ENCODE measurements at regions not wholly inside any gene's neighbourhood (a gene's known extent, or its start where the extent isn't known, plus 50 kb on each side); places are given as distances from the start of the nearest gene placed in this dataset.

DNA sequence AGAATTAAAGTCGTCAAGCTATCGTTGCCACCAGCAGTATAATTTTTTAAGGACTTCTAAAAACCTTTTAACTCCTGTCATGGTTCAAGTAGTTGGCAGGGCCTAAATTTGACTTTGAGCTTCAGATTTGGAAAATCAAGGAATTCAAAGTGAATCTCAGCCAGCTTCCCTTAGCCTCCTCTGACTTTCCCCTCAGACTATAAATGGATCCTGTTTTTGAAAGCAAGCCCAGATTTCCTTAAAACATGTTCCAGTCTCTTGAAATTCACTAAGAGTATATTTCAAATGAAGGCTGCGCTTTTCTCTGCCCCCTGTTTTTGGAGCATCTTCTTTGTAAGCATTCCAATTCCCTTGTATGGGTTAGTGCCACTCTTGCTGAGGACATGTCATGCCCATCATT, 101.8 kb upstream of the CDH8 start:
- no peak overlapping the region for H3K4me2 ChIP-seq (ENCODE audit: low read length)
- H3F3A ChIP-seq (ENCODE audit: insufficient read depth, low read length, poor library complexity, severe bottlenecking): no peaks in the 10 kb centered on the region
- H2AFZ ChIP-seq (ENCODE audit: low read depth, low read length): no peak overlapping the region
- H3K27me3 ChIP-seq (ENCODE audit: insufficient read depth, low read depth, low read length): no peaks in the 10 kb centered on the region
- H3K9me2 ChIP-seq (ENCODE audit: insufficient read depth, low read length): no peaks in the 10 kb centered on the region
- H3K79me2 ChIP-seq (replicated peaks; ENCODE audit: insufficient read depth, low read length): no peaks in the 10 kb centered on the region
- H3K9ac ChIP-seq (ENCODE audit: low read length): no peak overlapping the region
- no peak overlapping the region for H3K4me3 ChIP-seq (ENCODE audit: low read length)
- TF ChIP-seq POLR2AphosphoS5 (IDR thresholded peaks at IDR 0.05): no peak
- no peak for TF ChIP-seq SMC3 (conservative IDR thresholded peaks at IDR 0.05; ENCODE audit: poor library complexity)
- no peak for TF ChIP-seq EZH2 (IDR thresholded peaks at IDR 0.05; ENCODE audit: borderline replicate concordance, insufficient read depth, low read length, poor library complexity, severe bottlenecking)
- TF ChIP-seq RAD21 (conservative IDR thresholded peaks at IDR 0.05): no peak
- no peak for TF ChIP-seq TAF1 (IDR thresholded peaks at IDR 0.05; ENCODE audit: low read depth)
- TF ChIP-seq MXI1 (conservative IDR thresholded peaks at IDR 0.05; ENCODE audit: poor library complexity, severe bottlenecking): no peak
- TF ChIP-seq CTCF (IDR thresholded peaks at IDR 0.05; ENCODE audit: poor library complexity, severe bottlenecking): no peak
- TF ChIP-seq REST (IDR thresholded peaks at IDR 0.05; ENCODE audit: borderline replicate concordance): no peak
- TF ChIP-seq EP300 (conservative IDR thresholded peaks at IDR 0.05; ENCODE audit: poor library complexity, severe bottlenecking): no peak
- H3K27ac ChIP-seq (ENCODE audit: low read length): no peak overlapping the region
- no peaks in the 10 kb centered on the region for H4K20me1 ChIP-seq (ENCODE audit: insufficient read depth)
- no peaks in the 10 kb centered on the region for H3K36me3 ChIP-seq (ENCODE audit: insufficient read depth, low read length)
- no peaks in the 10 kb centered on the region for H3K9me3 ChIP-seq (ENCODE audit: low read length)

DNA sequence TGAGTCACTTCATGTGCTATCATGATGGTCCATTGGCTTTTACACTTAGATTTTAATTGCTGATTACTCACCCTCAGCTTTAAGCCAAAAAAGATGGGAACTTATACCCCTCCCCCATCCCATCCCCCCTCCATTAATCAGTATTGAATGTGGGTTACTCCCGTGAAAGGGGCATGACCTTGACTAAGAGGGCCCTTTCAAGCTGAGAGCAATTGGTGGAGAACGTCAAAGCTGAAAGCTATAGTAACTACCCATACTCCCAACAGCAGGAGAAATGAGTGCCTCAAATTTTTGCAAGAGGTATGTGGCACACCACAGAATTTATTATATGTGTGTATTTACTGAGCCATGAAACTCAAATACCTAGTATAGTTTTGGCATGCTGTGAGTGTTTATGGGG, 99.7 kb upstream of the CDH8 start:
- no peak overlapping the region for H3K27ac ChIP-seq (ENCODE audit: low read length)
- TF ChIP-seq TAF1 (IDR thresholded peaks at IDR 0.05; ENCODE audit: low read depth): no peak
- no peak for TF ChIP-seq MXI1 (conservative IDR thresholded peaks at IDR 0.05; ENCODE audit: poor library complexity, severe bottlenecking)
- TF ChIP-seq EZH2 (IDR thresholded peaks at IDR 0.05; ENCODE audit: borderline replicate concordance, insufficient read depth, low read length, poor library complexity, severe bottlenecking): no peak
- TF ChIP-seq POLR2AphosphoS5 (IDR thresholded peaks at IDR 0.05): no peak
- no peak for TF ChIP-seq CTCF (IDR thresholded peaks at IDR 0.05; ENCODE audit: poor library complexity, severe bottlenecking)
- TF ChIP-seq REST (IDR thresholded peaks at IDR 0.05; ENCODE audit: borderline replicate concordance): no peak
- TF ChIP-seq SMC3 (conservative IDR thresholded peaks at IDR 0.05; ENCODE audit: poor library complexity): no peak
- H3K4me2 ChIP-seq (ENCODE audit: low read length): no peak overlapping the region
- H2AFZ ChIP-seq (ENCODE audit: low read depth, low read length): no peak overlapping the region
- H3K79me2 ChIP-seq (replicated peaks; ENCODE audit: insufficient read depth, low read length): no peaks in the 10 kb centered on the region
- no peaks in the 10 kb centered on the region for H3K9me2 ChIP-seq (ENCODE audit: insufficient read depth, low read length)
- H3K4me3 ChIP-seq (ENCODE audit: low read length): no peak overlapping the region
- H3F3A ChIP-seq (ENCODE audit: insufficient read depth, low read length, poor library complexity, severe bottlenecking): no peaks in the 10 kb centered on the region
- H3K9me3 ChIP-seq (ENCODE audit: low read length): no peaks in the 10 kb centered on the region
- no peaks in the 10 kb centered on the region for H3K36me3 ChIP-seq (ENCODE audit: insufficient read depth, low read length)
- H4K20me1 ChIP-seq (ENCODE audit: insufficient read depth): no peaks in the 10 kb centered on the region
- H3K9ac ChIP-seq (ENCODE audit: low read length): no peak overlapping the region
- H3K27me3 ChIP-seq (ENCODE audit: insufficient read depth, low read depth, low read length): no peaks in the 10 kb centered on the region
